Erythroblast (primary cell): ENCODE measurements at regions not wholly inside any gene's neighbourhood (a gene's known extent, or its start where the extent isn't known, plus 50 kb on each side); places are given as distances from the start of the nearest gene placed in this dataset.

Experiments
- DNase-seq, 2 experiments: peaks; one replicate each; lab custom pipeline; 2025; lab: John Stamatoyannopoulos, UW
- GATA1 ChIP-seq: IDR thresholded peaks from 2 replicates; pipeline ENCODE4 v1.6.1; 2011; ENCODE audit warnings: low read depth, mild to moderate bottlenecking, control low read depth, low read length, moderate library complexity
- POLR2A ChIP-seq: IDR thresholded peaks from 2 replicates; pipeline ENCODE4 v1.6.1; 2011; ENCODE audit warnings: mild to moderate bottlenecking, low read length

DNA sequence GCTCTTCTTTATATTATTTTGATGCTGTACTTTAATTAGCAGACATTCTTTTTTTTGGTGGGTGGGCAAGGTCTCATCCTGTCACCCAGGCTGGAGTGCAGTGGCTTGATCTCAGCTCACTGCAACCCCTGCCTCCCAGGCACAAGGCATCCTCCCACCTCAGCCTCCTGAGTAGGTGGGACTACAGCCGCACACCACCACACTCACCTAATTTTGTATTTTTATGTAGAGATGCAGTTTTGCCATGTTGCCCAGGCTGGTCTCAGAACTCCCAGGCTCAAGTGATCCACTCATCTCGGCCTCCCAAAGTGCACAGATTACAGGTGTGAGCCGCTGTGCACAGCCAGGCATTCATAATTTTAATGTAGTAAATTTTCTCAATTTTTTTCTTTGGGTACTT, 608.1 kb downstream of the ZNF385D start:
- no peak for TF ChIP-seq GATA1
- TF ChIP-seq POLR2A: no peak
- DNase-seq: no peak

DNA sequence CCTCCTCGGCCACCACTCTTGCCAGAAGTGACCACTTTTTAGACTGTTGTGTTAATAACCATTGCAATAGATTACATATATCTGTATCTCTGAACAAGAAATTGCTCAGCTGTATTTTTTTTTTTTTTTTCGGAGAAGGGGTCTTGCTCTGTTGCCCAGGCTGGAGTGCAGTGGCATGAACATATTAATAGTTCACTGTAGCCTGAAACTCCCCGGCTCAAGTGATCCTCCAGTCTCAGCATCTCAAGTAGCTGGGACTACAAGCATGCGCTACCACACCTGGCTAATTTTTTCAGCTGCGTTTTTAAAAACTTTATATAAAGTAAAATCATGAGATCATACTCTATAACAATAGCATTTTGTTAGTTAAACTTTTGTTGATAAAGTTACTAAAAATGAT, 609.0 kb downstream of the ZNF385D start:
- TF ChIP-seq GATA1: no peak
- no peak for TF ChIP-seq POLR2A

DNA sequence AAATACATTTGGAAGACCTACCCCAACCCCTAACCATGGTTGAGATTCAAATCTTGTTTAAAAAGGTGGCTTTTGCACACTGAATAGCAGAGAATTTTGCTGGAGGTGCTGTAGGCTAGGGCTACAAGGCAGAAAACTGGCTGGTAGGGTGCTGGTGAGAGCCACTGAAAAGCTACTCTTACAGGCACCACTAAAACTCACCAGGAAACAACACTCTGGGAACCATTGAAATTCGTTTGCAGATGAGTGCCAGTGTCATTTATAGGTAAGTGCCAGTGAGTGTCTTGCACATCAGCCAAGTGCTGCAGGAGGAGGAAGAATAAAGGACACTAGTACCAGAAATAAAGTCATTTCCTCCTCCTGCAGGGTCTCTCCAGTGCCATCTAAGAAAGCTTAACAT, 610.2 kb downstream of the ZNF385D start:
- no peak for DNase-seq
- TF ChIP-seq POLR2A (no peak), GATA1 (no peak)

More for the DNA sequence above, 609.0 kb downstream of the ZNF385D start:
- DNase-seq: no peak

- TF ChIP-seq POLR2A: no peak
- no peak for TF ChIP-seq GATA1
- no peak for DNase-seq
Observed at GRCh38 chr3:21138085-21138484, 612.9 kb downstream of the ZNF385D start.

DNA sequence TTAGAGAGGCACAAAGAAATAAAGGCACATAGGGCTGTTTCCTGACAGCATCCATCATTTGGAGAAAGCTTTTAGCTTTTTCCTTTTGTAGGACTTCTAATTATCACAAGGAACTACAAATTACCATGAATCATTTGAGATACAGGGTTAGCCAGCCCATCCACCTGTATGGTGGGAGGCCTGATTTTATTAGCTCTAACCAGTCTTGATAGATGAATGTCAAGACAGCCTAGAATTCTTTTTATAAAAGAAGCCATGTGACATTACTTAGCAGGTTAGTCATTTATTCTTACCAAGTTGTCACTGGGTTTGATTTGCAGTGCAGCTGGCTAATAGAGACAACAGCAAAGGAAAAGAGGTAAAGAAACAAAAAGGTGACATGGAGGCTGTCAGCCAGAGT, 618.1 kb downstream of the ZNF385D start:
- no peak for DNase-seq
- TF ChIP-seq POLR2A (no peak), GATA1 (no peak)

DNA sequence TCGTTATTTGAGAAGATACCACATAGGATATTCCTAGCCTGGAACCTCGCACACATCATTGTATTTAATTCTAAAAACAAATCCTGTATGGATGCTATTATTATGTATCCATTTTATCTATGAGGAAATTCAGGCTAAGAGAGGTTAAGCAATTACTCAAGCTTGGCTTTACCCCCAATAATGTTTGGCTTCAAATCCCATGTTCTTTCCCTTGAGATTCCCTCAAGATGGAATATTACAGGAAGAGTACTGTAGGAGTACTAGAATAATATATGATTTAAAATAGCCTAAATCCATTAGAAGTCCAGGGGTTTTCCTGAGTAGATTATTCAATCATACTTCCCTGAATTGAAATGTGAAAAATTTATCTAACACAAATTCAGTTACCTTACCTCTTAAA, 630.2 kb downstream of the ZNF385D start:
- TF ChIP-seq POLR2A (no peak), GATA1 (no peak)
- no peak for DNase-seq

- DNase-seq: no peak
Observed at GRCh38 chr3:21117370-21117769, 633.6 kb downstream of the ZNF385D start.

GRCh38 chr3:21109056-21109455, 642.0 kb downstream of the ZNF385D start:
- no peak for DNase-seq
- TF ChIP-seq GATA1: no peak

More at GRCh38 chr3:21117370-21117769, 633.6 kb downstream of the ZNF385D start:
- TF ChIP-seq GATA1: no peak
- no peak for TF ChIP-seq POLR2A

DNA sequence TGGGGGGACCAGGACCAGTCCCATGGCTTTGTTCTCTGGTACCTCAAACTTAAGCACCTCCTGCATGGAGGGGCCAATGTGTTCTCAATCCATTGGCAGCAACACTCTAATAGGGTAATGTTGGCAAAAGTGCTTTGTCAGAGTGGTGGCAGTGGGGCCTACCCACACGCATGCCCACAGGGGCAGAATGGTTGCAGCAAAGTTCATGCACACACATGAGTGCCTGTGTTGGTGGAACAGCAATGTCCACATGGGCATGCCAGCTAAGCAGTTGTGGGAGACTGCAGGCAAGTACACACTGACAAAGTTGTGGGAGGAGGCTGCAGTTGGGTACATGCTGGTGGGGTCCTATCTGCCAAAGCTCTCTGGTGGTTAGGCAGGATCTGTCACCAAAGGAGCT, 645.2 kb downstream of the ZNF385D start:
- no peak for TF ChIP-seq GATA1
- no peak for TF ChIP-seq POLR2A
- no peak for DNase-seq

- DNase-seq: no peak
- TF ChIP-seq POLR2A (no peak), GATA1 (no peak)
Observed at GRCh38 chr3:21100656-21101359, 650.2 kb downstream of the ZNF385D start.

GRCh38 chr3:21094686-21095085, 656.3 kb downstream of the ZNF385D start:
- no peak for DNase-seq
- TF ChIP-seq POLR2A (no peak), GATA1 (no peak)

GRCh38 chr3:21073561-21073960, 677.4 kb downstream of the ZNF385D start:
- TF ChIP-seq POLR2A: no peak
- no peak for TF ChIP-seq GATA1
- DNase-seq: no peak

- DNase-seq: no peak
- no peak for TF ChIP-seq GATA1
- TF ChIP-seq POLR2A: no peak
Observed at GRCh38 chr3:21067031-21067813, 683.8 kb downstream of the ZNF385D start.

DNA sequence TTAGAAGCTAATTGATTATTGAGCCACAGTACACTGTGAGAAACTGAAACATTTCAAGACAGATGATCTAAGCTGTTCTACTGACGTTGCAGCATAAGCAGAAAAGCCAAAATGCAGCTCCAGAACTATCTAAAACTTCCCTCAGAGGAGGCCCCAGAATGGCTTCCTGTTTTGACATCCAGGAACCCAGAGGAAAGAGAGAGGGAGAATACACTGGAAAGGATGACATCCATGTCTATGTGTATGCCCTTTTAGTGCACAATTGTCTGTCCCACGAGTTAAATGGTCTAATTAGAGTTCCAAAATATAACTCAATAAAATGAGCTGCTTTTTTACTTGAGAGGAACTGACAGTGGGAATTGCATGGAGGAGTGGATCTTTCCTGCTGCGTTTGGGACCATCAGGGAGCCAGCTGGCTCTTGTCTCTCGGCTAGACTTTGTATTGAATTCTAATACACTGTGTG, 688.1 kb downstream of the ZNF385D start:
- DNase-seq: no peak
- TF ChIP-seq GATA1 (no peak), POLR2A (no peak)

- no peak for DNase-seq
Observed at GRCh38 chr3:21059404-21059803, 691.6 kb downstream of the ZNF385D start.

More at GRCh38 chr3:21059404-21059803, 691.6 kb downstream of the ZNF385D start:
- TF ChIP-seq GATA1: no peak
- TF ChIP-seq POLR2A: no peak
